ENCODE measurements at regions not wholly inside any gene's neighbourhood (a gene's known extent, or its start where the extent isn't known, plus 50 kb on each side); places are given as distances from the start of the nearest gene placed in this dataset.
A peak's percentile ranks its signal among the peaks of the same experiment; 100 is the strongest.

GRCh38 chr5:120386981-120387380 lies 77.1 kb upstream of the PRR16 start:
- intact Hi-C loops (cut with DNase I) = no loop called here
- TF ChIP-seq POLR2AphosphoS5 (IDR thresholded peaks at IDR 0.05; ENCODE audit: insufficient read depth in 1 of 2, low read depth in 1 of 2) (no peak), CTCF (IDR thresholded peaks at IDR 0.05) (no peak), POLR2A (IDR thresholded peaks at IDR 0.05) (no peak)
- H3K36me3 ChIP-seq = no peaks in the 10 kb centered on the region
- H3K4me3 ChIP-seq = no peak overlapping the region
- DNase-seq (ENCODE audit: extremely low spot score in 2 of 2) = no peak
- H3K4me1 ChIP-seq = peaks cover 5% of the 10 kb centered on the region
- H3K27ac ChIP-seq = no peak overlapping the region
- no peaks in the 10 kb centered on the region for H3K27me3 ChIP-seq
- H3K9me3 ChIP-seq = no peaks in the 10 kb centered on the region

GRCh38 chr5:120388016-120388781 lies 75.9 kb upstream of the PRR16 start:
- Histone ChIP-seq H3K27me3 (no peaks in the 10 kb centered on the region), H3K9me3 (no peaks in the 10 kb centered on the region), H3K36me3 (no peaks in the 10 kb centered on the region), H3K27ac (no peak overlapping the region), H3K4me1 (peaks cover 5% of the 10 kb centered on the region), H3K4me3 (no peak overlapping the region)
- DNase-seq (ENCODE audit: extremely low spot score in 2 of 2) = no peak
- intact Hi-C loops (cut with DNase I) = no loop called here
- TF ChIP-seq CTCF (IDR thresholded peaks at IDR 0.05) (no peak), POLR2AphosphoS5 (IDR thresholded peaks at IDR 0.05; ENCODE audit: insufficient read depth in 1 of 2, low read depth in 1 of 2) (peak; percentile 62 to 67), POLR2A (IDR thresholded peaks at IDR 0.05) (no peak)

GRCh38 chr5:120394259-120394658 lies 69.8 kb upstream of the PRR16 start:
- no peaks in the 10 kb centered on the region for H3K36me3 ChIP-seq
- no peak for DNase-seq (ENCODE audit: extremely low spot score in 2 of 2)
- no peak overlapping the region for H3K27ac ChIP-seq
- H3K4me1 ChIP-seq = no peaks in the 10 kb centered on the region
- no peaks in the 10 kb centered on the region for H3K27me3 ChIP-seq
- intact Hi-C loops (cut with DNase I) = no loop called here
- no peak for TF ChIP-seq POLR2A (IDR thresholded peaks at IDR 0.05)
- no peak for TF ChIP-seq POLR2AphosphoS5 (IDR thresholded peaks at IDR 0.05; ENCODE audit: insufficient read depth in 1 of 2, low read depth in 1 of 2)
- TF ChIP-seq CTCF (IDR thresholded peaks at IDR 0.05) = no peak
- no peaks in the 10 kb centered on the region for H3K9me3 ChIP-seq
- H3K4me3 ChIP-seq = no peak overlapping the region

GRCh38 chr5:120396186-120396585 lies 67.9 kb upstream of the PRR16 start:
- H3K9me3 ChIP-seq = no peaks in the 10 kb centered on the region
- no peak overlapping the region for H3K4me3 ChIP-seq
- no peaks in the 10 kb centered on the region for H3K27me3 ChIP-seq
- TF ChIP-seq POLR2A (IDR thresholded peaks at IDR 0.05) = no peak
- no peak for TF ChIP-seq CTCF (IDR thresholded peaks at IDR 0.05)
- no peak for TF ChIP-seq POLR2AphosphoS5 (IDR thresholded peaks at IDR 0.05; ENCODE audit: insufficient read depth in 1 of 2, low read depth in 1 of 2)
- H3K4me1 ChIP-seq = no peaks in the 10 kb centered on the region
- intact Hi-C loops (cut with DNase I) = no loop called here
- no peak for DNase-seq (ENCODE audit: extremely low spot score in 2 of 2)
- no peaks in the 10 kb centered on the region for H3K36me3 ChIP-seq
- H3K27ac ChIP-seq = no peak overlapping the region

- Histone ChIP-seq H3K4me1 (no peaks in the 10 kb centered on the region), H3K36me3 (no peaks in the 10 kb centered on the region), H3K9me3 (no peaks in the 10 kb centered on the region), H3K27me3 (no peaks in the 10 kb centered on the region), H3K27ac (no peak overlapping the region), H3K4me3 (no peak overlapping the region)
- no peak for DNase-seq (ENCODE audit: extremely low spot score in 2 of 2)
- intact Hi-C loops (cut with DNase I) = no loop called here
- TF ChIP-seq CTCF (IDR thresholded peaks at IDR 0.05) = no peak
- TF ChIP-seq POLR2AphosphoS5 (IDR thresholded peaks at IDR 0.05; ENCODE audit: insufficient read depth in 1 of 2, low read depth in 1 of 2) = no peak
- no peak for TF ChIP-seq POLR2A (IDR thresholded peaks at IDR 0.05)
Observed at GRCh38 chr5:120400356-120400755, 63.7 kb upstream of the PRR16 start.
